ENCODE measurements at regions not wholly inside any gene's neighbourhood (a gene's known extent, or its start where the extent isn't known, plus 50 kb on each side); places are given as distances from the start of the nearest gene placed in this dataset.

DNA sequence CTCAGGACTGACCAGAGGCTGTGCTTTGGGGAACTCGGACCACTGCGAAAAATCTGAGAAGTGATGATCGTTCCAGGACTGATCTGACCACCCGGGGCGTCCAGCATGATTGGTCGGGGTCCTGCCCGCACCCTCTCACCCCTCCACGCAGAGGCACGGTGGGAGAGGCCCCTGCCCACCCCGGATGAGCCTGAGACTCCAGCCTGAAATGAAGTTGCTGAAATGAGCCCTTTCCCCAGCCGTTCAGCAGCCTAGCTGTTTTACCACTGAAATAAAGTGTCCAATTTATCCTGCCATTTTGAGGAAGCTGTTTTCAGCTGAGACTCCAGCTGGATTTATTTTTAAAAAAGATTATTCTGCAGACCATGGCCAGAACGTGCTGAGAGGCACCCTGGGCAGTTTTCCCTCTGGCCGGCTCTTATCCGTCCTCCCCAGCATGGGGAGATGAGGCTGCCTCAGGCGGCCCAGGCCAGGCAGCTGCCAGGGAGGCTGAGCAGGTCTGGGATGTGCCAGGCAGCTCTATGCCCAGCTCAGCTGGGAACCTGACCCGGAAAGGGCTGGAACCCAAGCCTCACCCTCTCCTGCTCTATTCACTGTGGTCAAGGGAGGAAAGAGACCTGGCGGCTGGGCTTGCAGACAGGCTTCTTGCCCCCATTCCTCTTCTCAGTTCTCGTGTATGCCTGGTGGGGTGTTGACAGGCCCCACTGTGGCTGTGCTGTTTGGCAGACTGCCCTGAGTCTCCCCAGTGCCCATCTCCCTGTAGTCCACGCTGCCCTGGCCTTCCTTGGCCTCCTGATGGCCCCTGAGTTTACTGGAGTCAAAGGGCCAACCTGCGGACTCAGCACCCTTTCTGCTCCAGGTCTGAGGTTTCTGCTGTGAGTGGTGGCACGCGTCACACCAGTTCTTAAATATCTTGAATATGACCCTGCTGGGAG, 161.0 kb upstream of the B3GAT1 start:
- no peak for ATAC-seq

DNA sequence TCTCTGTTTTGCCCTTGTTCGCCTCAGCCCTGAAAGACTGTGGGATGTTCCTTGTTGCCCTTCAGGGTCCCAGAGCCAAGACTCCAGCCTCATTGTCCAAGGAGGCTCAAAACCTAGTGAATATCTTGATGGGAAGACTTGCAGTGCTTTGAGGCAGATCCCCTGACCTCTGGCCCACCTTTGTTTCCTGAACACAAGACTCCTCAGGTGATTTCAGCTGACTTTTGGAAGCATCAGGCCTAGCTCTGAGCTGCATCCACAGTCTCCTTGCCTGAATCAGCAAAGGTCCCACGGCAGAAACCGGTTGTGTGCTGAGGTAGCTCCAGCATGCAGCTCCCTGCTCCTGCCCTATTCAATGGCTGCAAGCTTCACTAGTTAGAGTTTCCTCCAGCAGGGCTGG, 159.3 kb upstream of the B3GAT1 start:
- ATAC-seq: no peak

DNA sequence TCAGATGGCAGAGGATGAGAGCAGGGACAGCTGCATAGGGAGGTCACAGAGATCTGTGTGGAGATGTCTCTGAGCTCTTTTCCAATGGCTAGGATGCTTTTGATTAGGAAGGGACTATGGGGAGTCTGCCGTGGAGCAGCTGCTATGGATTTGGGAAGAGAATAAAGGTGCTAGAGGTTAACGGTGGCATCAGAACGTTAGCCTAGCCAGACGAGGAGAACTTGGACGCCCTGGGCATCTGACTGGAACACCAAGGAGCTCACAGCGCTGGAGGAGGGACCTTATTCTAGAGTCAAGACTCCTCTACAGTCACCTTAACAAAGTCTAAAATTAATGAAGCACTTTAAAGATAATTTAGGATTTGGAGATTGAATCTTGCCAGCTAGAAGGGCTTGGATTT, 157.2 kb upstream of the B3GAT1 start:
- no peak for ATAC-seq

- no peak for ATAC-seq
Observed at GRCh38 chr11:134566311-134566710, 154.3 kb upstream of the B3GAT1 start.

DNA sequence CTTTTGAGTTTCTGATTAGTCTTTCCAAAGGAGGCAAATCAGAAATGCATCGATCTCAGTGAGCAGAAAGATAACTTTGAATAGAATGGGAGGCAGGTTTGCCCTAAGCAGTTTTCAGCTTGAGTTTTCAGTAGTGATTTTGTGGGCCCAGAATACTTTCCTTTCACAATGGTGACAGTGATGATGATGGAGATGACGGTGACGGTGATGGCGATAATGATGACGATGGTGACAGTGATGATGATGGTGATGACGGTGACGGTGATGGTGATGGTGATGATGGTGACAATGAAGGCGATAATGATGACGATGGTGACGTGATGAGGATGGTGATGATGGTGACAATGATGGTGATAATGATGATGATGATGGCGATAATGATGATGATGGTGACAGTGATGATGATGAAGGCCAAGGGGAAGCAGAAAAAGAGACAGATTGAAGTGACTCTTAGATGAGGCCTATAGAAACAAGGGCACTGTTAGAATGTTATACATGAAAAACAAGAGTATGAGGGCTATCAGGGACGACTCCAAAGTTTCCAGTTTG, 153.4 kb upstream of the B3GAT1 start:
- ATAC-seq: no peak

DNA sequence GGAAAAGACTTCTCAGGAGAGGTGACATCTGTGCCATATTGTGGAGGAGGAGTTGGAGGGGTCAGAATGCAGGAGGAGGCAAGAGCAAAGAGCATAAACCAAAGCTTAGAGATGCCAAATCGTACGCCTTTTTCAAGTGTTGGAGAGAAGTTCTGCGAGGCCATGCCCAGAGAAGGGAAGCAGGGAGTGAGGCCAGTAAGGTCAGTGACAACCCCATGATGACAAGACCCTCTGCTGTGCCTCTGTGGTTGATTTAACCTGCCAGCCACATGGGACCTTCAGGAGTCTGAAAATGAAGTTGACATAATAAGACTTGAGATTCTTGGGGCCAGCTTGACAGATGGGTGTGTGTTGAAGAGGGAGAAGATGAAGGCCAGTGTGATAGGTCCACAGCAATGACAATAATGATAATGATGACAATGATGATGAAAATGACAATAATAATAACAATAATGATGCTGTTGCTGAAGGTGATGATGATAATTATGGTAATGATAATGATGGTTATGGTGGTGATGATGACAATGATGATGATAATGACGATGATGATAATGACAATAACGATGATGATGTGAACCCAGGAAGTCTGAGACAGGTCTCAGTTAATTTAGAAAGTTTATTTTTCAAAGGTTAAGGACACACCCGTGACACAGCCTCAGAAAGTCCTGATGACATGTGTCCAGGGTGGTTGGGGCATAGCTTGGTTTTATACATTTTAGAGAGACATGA, 152.6 kb upstream of the B3GAT1 start:
- no peak for ATAC-seq

- no peak for ATAC-seq
Observed at GRCh38 chr11:134562941-134563471, 151.0 kb upstream of the B3GAT1 start.

DNA sequence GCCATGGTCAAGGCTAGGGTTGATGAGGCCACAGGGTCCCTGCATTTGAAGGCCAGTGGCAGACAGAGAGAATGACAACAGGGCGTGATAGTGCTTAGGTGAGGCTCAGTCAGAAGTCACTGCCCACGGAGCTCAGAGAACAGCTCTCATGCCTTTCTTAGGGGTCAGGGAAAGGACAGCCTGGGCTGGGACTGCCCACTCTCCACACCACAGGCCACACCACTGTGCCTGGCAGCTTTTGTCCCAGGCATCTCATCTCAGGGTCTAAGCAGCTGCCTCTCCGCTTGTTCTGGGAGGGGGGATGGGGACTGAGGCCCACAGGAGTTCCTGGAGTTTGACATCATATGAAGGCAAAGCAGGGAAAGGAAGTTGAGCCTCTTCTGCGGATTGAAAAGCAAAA, 150.2 kb upstream of the B3GAT1 start:
- ATAC-seq: no peak

- ATAC-seq: no peak
Observed at GRCh38 chr11:134561331-134561720, 149.3 kb upstream of the B3GAT1 start.

DNA sequence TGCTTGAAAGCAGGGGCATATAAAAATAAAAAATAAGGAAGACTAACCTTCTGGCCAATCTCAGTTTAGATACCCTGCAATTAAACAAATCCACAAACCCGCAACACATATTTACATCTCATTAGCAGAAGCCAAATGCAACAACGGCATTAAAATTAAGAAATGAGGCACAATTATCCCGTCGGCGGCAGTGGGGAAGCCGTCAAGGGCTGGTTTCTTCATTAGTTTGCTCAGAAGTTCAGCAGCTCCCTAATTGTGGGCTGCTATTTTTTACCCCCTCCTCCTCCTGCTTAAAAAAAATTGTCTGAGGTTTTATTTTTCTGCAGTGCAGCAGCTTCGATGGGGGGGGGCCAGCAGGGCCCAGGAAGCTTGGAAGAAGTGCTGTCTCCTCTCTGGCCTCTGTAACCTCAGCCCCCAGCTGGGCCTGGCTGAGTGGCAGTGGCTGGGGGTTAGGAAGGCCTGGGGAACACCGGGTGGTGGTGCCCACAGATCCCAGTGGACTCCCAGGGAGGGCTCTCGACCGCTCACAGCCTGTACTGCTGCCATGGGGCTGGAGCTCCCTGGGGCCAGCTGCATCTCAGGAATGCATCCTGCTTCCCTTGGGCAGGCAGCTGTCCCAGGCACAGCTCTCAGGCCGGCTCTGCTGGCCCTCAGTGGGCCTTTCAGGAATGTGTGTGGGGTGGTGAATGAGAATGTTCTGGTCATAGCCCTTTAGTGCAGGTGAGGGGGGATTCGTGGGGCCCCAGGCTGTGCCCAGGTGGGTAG, 148.7 kb upstream of the B3GAT1 start:
- ATAC-seq: no peak

DNA sequence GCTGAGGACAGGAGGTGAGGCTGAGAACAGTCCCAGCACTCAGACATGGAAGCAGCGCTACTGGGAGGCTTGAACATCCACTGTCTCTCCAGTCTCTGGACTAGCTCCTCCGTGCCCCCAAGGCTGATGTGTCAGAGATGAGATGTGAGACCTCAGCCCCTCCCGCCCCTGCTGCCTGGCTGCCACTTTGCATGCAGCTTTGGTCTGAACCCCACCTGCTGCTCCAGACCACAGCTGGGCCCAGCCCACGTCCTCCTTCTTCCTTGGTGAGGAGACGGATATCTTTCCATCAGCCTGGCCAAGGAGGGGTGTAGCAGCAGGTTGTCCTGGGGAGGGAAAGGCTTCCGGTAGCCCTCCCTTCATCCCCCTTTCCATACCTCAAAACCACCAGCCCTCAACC, 148.0 kb upstream of the B3GAT1 start:
- no peak for ATAC-seq

DNA sequence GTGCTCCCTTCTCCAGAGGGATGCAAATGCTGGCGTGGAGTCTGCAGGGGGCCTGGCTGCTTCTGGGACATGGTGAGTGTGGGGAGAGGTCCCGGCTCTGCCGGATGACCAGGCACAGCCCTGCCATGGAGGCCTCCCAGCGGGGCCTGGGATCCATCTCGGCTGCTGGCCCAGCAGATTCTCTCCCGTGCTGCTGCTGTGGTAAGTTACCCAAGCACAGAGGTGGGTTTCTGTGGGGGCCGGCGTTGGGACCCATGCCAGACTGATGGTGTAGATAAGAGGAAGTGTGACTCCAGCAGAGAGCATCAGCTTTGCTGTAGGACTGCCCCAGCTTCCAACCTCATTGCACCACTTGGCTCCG, 147.5 kb upstream of the B3GAT1 start:
- no peak for ATAC-seq

DNA sequence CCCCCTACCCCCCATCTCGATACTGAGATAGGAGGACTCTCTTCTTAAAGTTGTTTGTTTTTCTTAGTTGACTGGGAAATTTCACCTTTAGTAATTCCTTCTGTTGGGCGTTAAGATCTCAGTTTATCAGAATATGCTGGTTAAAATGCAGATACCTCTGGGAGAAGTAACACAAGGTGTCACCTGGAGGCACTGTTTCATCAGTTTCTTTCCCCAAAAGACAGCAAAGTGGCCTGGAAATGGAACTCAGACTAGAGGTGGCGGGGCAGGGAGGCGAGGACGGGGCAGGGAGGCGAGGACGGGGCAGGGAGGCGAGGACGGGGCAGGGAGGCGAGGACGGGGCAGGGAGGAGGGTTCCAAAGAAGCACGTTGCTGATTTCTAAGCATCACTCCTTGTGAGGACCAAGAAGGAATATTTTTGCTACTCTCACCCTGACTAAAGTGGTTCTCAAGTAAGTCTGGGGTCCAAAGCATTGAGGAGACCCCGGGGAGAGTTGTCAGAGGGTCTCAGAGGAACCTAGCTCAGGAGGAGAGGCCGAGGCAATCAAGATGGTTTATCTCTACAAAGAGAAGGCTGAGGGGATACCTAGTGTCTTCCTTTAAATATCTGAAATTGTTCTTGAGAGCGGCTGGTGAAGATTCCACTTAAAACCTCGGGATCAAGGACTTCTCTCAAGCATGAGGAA, 147.0 kb upstream of the B3GAT1 start:
- ATAC-seq: no peak

DNA sequence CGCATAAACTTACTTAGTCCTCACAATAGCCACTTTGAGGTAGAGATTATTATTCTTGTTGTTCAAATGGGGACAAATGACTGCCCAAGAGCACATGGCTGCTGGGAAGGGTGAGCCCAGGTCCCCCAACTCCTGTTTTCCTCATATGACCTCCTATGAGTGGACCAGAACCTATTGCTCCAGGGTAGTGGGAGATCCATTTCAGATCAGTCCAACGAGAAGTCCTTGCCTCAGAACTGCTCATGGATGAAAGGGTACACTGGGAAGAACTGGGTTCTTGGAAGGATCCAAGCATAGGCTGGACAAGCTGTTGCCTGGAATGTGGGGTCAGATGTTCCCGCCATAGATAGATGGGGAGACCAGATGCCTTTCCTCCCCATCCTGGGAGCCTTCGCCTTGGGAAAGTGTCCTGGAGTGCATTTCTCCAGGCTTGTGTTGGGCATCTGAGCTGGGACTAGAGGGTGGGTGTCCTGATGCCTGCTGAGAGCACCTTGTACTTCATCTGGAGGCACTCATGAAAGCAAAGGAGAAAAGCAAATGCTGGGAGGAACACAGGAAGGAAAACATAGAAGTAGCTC, 146.3 kb upstream of the B3GAT1 start:
- ATAC-seq: no peak

DNA sequence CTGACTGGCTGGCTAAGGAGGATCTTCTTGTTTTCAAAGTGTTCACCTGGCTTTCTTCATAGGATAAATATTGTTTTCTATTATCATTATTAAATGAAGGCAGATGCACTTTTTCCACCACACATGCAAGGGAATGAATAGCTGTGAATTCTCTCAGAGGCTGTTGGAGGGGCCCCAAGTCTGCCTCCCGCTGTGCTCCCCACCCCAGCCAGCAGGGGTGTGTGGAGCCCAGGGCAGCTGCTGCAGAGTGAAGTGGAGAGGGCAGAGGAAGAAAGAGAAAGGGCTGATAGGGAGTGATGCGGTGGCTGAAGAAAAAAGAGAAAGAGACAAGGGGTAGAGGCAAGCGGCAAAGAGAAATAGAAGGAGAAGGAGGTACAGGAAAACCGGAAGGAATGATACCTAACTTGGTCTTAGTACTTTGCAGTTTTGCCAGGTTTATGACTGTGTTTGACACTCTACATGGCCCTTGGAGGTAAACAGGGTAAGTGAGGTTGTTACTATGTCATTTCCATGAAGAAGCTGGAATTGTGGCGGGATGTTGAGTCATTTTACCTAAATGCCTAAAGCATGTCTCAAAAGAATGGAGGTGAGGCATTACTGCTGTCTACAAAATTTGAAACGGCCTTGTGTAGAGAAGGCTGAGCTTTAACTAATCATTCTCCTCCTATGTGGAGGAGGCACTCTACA, 145.7 kb upstream of the B3GAT1 start:
- ATAC-seq: no peak

DNA sequence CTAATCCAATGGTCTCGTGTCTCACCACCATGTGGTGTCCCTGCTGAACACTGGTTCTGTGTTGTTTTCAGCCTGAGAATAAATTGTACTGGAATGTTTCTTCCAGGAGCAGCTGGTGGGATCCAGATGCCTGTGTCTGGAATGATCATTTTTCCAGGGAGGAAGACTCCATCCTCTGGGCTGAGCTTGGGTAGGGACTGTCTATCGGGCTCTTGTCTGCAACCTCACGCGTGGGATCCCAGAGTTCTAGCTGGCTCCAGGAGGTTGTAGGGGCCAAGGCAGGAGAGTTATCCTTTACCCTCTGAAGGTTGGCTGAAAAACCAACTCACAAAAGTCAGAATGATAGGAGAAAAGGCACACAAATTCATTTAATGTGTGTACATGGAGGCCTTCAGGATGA, 144.1 kb upstream of the B3GAT1 start:
- ATAC-seq: no peak

- no peak for ATAC-seq
Observed at GRCh38 chr11:134555510-134555909, 143.5 kb upstream of the B3GAT1 start.

GRCh38 chr11:134554861-134555260, 142.8 kb upstream of the B3GAT1 start:
- no peak for ATAC-seq

- no peak for ATAC-seq
Observed at GRCh38 chr11:134554106-134554505, 142.1 kb upstream of the B3GAT1 start.

DNA sequence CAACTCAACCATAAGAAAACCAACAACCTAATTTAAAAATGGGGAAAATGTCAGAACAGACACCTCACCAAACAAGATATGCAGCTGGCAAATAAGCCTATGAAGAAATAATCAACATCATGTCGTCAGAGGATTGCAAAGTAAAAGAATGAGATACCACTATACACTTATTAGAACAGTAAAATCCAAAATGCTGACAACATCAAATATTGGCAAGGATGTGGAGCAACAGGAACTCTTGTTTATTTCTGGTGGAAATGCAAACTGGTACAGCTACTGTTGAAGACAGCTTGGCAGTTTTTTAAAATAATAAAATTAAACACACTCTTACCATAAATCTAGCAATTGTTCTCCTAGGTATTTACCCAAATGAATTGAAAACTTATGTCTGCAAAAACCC, 140.7 kb upstream of the B3GAT1 start:
- ATAC-seq: peak; percentile 29

GRCh38 chr11:134545521-134545920, 133.5 kb upstream of the B3GAT1 start:
- no peak for ATAC-seq
